BLaER1 treated with 17β-estradiol and CSF1 and Interleukin-3, amounts not matched to agents 10 nM and 100 nM (cell line): ENCODE measurements at regions not wholly inside any gene's neighbourhood (a gene's known extent, or its start where the extent isn't known, plus 50 kb on each side); places are given as distances from the start of the nearest gene placed in this dataset.

Source experiments
- H3K27ac ChIP-seq, 11 experiments: shearing (Covaris generic); formaldehyde crosslinking; 2 replicates each; pipeline ENCODE4 v1.8.1; 2022
- H3K27me3 ChIP-seq, 11 experiments: shearing (Covaris generic); formaldehyde crosslinking; 2 replicates each; pipeline ENCODE4 v1.8.1; 2022
- H3K36me3 ChIP-seq, 11 experiments: shearing (Covaris generic); formaldehyde crosslinking; 2 replicates each; pipeline ENCODE4 v1.8.1; 2022
- H3K4me1 ChIP-seq, 10 experiments: shearing (Covaris generic); formaldehyde crosslinking; 2 replicates each; pipeline ENCODE4 v1.8.1; 2022
- H3K4me2 ChIP-seq, 11 experiments: shearing (Covaris generic); formaldehyde crosslinking; 2 replicates each; pipeline ENCODE4 v1.8.1; 2022
- H3K4me3 ChIP-seq, 10 experiments: shearing (Covaris generic); formaldehyde crosslinking; 2 replicates each; pipeline ENCODE4 v1.8.1; 2022
- H3K9ac ChIP-seq, 11 experiments: shearing (Covaris generic); formaldehyde crosslinking; 2 replicates each; pipeline ENCODE4 v1.8.1; 2022
- H3K9me3 ChIP-seq, 11 experiments: shearing (Covaris generic); formaldehyde crosslinking; replicated peaks in 1 of 11; 2 replicates each; pipeline ENCODE4 v1.8.1; 2022
- H4K20me1 ChIP-seq, 11 experiments: shearing (Covaris generic); formaldehyde crosslinking; 2 replicates each; pipeline ENCODE4 v1.8.1; 2022
- Cebpa-rat ChIP-seq, 11 experiments: shearing (Covaris generic); IDR thresholded peaks; 2 replicates each; pipeline ENCODE4 v1.8.1; 2022

DNA sequence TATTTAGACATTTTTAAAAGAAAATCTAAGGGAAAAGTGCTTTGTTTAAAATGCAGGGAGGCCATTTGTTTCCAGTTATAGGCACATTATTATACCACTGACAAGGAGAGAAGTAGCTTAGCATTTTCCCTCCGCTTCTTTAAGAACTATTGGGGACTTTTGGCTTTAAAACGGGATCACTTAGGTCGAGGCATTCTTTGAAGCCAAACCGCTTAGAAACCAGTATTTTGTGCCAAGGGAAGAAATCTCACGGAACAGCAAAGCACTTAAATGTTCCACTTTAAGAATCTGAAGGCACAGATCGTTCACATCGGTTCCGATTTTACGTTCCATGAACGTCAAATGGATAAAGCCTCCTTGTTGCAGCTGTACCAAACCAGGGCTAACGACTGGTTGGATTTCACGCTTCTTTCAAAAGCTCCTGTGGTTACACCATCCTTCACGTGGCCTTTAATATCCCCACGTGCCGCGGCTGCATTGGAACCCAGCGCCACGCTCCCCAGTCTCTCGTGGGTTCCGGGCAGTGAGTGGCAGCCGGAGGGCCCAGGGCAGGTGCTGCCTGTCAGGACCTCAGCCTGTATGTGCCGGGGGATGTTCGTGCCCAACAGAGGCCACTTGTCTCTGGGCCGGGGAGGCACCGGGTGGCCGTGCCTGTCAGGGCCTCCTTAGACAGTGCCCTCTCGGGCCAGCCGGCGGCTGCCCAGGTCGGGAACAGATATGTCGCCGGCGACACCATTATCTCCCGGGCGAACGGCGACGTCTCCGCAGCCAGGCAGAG, 195.4 kb downstream of the KIF26A start:
- no peak for TF ChIP-seq Cebpa-rat (IDR thresholded peaks at IDR 0.05)
- H3K27ac ChIP-seq: peak overlapping the region in 6 of 11 experiments; percentile 65 to 84 (median 76); a peak in 11 of 22 replicates
- H3K4me1 ChIP-seq: peaks cover 25 to 65% (median 63%) of the 10 kb centered on the region in 10 experiments
- peak overlapping the region; percentile 76 to 94 (median 86) for H3K4me2 ChIP-seq
- H3K9me3 ChIP-seq: peaks cover 46 to 51% (median 49%) of the 10 kb centered on the region in 11 experiments
- H3K4me3 ChIP-seq: no peak overlapping the region
- H3K9ac ChIP-seq: peak overlapping the region in 4 of 11 experiments; percentile 67 to 70 (median 68); a peak in 6 of 22 replicates
- H3K27me3 ChIP-seq: peaks cover 0 to 11% (median 0%) of the 10 kb centered on the region in 11 experiments; a peak in 3 of 22 replicates
- H4K20me1 ChIP-seq: no peaks in the 10 kb centered on the region
- H3K36me3 ChIP-seq: peaks cover 0 to 8% (median 0%) of the 10 kb centered on the region in 11 experiments; a peak in 3 of 22 replicates

DNA sequence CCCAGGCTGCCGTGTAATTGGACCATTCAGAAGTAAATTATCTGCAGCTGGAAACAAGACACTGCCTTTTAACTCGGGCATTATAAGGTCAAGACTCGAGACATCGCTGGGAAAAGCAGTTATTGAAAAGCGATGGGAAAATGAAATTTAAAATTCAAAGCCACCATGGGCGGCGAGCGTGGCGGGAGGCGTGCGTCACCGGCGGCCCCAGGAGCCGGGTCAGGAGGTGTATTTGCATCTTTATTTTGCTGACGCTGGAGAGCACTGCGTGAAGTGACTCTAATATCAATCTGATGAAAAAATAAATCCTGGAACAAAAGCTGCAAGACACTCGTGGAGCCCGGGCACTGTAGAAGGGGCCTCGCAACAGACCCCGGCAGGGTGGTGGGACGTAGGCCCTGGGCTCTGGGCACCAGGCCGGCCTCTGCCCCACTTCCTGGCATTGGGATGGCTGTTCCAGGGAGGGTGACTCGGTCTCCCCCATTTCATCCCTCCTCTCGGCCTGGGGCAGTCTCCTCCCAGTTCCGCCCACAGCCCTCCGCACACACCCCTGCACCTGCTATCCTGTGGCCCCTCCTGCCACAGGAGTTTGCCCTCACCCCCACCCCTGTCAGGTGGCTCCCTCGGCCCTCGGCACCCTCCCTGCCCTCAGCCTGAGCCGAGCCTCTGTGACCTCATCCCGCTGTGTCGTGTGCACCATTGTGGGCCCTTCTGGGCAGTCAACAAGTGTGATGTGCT, 196.2 kb downstream of the KIF26A start:
- Histone ChIP-seq H3K4me1 (peaks cover 25 to 65% (median 63%) of the 10 kb centered on the region in 10 experiments), H3K4me3 (no peak overlapping the region), H3K36me3 (peaks cover 0 to 6% (median 0%) of the 10 kb centered on the region in 11 experiments; a peak in 2 of 22 replicates), H3K9me3 (peaks cover 39 to 43% (median 42%) of the 10 kb centered on the region in 11 experiments), H4K20me1 (no peaks in the 10 kb centered on the region), H3K4me2 (peak overlapping the region in 10 of 11 experiments; percentile 17 to 94 (median 86); a peak in 15 of 22 replicates), H3K27me3 (peaks cover 0 to 11% (median 0%) of the 10 kb centered on the region in 11 experiments; a peak in 3 of 22 replicates), H3K27ac (peak overlapping the region in 4 of 11 experiments; percentile 74 to 84 (median 80); a peak in 5 of 22 replicates), H3K9ac (no peak overlapping the region)
- no peak for TF ChIP-seq Cebpa-rat (IDR thresholded peaks at IDR 0.05)

DNA sequence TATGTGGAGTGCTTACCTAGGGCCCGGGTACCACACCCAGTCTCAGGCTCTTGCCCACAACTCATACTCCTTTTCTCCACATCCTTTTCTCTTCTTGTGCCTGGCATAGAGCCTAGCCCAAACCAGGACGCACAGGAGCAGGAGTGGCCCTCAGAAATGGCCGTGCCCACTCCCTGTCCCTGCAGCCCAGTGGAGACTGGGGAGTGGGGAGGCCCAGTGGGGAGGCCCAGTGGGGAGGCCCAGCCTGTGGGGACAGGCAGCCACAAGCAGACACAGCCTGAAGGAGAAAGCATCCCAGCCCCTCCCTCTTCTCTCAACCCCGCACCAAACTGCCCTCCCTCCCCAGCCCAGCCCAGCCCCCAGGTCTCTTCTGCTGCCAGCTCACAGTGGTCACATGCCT, 196.8 kb downstream of the KIF26A start:
- no peak for TF ChIP-seq Cebpa-rat (IDR thresholded peaks at IDR 0.05)
- Histone ChIP-seq H3K9me3 (peaks cover 33 to 38% (median 36%) of the 10 kb centered on the region in 11 experiments), H3K9ac (no peak overlapping the region), H3K4me3 (no peak overlapping the region), H3K27ac (no peak overlapping the region), H3K27me3 (peaks cover 0 to 11% (median 0%) of the 10 kb centered on the region in 11 experiments; a peak in 3 of 22 replicates), H3K4me1 (peaks cover 25 to 62% (median 61%) of the 10 kb centered on the region in 10 experiments), H3K4me2 (peak overlapping the region in 7 of 11 experiments; percentile 17 to 94 (median 87); a peak in 10 of 22 replicates), H3K36me3 (0 out of 22 replicates have a peak, but pooled peaks cover 0 to under 1% (median 0%) of the 10 kb centered on the region in 11 experiments), H4K20me1 (no peaks in the 10 kb centered on the region)

DNA sequence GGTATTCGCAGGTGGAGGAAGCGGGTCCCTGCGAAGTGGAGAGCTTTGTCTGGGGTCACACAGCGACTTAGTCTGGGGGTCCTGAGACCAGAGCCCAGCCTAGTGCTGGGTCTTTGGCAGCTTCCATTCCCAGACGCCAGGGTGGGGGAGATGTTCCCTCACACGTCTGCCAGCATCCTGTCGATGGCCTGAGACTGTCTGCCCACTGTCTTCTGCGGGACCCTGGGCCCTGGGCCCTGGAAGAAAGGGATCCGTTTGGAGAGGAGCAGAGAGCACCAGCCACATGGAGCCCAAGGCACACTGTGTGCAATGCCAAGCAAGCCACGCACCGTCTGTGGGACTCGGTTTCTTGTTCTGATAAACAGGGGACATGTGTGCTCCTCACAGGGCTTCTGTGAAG, 197.2 kb downstream of the KIF26A start:
- Histone ChIP-seq H3K4me2 (peak overlapping the region in 7 of 11 experiments; percentile 8 to 94 (median 86); a peak in 9 of 22 replicates), H4K20me1 (no peaks in the 10 kb centered on the region), H3K27me3 (peaks cover 0 to 11% (median 0%) of the 10 kb centered on the region in 11 experiments; a peak in 3 of 22 replicates), H3K36me3 (no peaks in the 10 kb centered on the region), H3K4me1 (peaks cover 25 to 58% (median 56%) of the 10 kb centered on the region in 10 experiments), H3K27ac (no peak overlapping the region), H3K9me3 (peaks cover 28 to 33% (median 32%) of the 10 kb centered on the region in 11 experiments), H3K4me3 (no peak overlapping the region), H3K9ac (no peak overlapping the region)
- no peak for TF ChIP-seq Cebpa-rat (IDR thresholded peaks at IDR 0.05)

DNA sequence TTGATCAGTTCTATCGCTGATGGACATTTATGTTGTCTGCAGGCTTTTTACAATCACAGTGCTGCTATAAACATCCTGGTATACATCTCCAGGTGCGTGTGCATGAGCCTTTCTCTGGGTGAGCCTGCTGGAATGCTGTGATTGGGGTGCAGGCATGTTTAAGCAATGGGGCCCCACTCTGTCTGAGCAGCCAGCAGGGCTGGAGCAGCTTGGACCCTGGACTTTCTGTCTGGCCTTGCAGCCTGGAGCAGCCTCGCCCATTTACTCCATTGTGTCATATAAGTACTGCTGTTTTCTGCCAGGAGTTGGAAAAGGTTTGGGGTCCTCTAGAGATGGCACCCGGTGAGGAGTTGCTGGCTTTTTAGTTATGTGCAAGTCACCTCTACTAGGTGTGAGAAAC, 199.0 kb downstream of the KIF26A start:
- H4K20me1 ChIP-seq: no peaks in the 10 kb centered on the region
- H3K36me3 ChIP-seq: no peaks in the 10 kb centered on the region
- H3K4me2 ChIP-seq: no peak overlapping the region
- H3K4me1 ChIP-seq: peaks cover 18 to 40% (median 39%) of the 10 kb centered on the region in 10 experiments
- no peak overlapping the region for H3K27ac ChIP-seq
- H3K9me3 ChIP-seq: peaks cover 16 to 19% (median 17%) of the 10 kb centered on the region in 11 experiments
- H3K27me3 ChIP-seq: peaks cover 0 to 11% (median 0%) of the 10 kb centered on the region in 11 experiments; a peak in 3 of 22 replicates
- TF ChIP-seq Cebpa-rat (IDR thresholded peaks at IDR 0.05): no peak
- H3K4me3 ChIP-seq: no peak overlapping the region
- H3K9ac ChIP-seq: no peak overlapping the region

DNA sequence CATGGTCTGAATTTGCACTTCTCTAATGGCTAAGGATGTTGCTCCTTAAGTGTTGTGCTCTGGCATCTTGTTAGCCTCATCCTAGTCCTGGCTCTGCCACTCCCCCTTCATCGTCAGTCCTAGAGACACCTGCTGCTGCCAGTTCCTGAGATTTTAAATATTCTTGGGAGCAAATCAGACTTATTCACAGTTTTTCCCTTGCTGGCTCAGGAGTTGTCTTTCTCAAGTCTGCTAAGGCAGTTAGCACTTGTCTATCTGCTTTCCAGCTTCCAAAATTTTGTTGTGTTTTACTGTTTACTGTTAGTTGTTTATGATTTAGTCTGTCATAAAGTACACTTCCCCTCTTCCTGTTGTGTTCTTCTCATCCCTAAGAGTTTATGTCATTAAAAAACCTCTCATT, 201.0 kb downstream of the KIF26A start:
- H3K4me3 ChIP-seq: no peak overlapping the region
- H3K4me1 ChIP-seq: peaks cover 0 to 40% (median 39%) of the 10 kb centered on the region in 10 experiments; a peak in 16 of 20 replicates
- no peaks in the 10 kb centered on the region for H3K36me3 ChIP-seq
- peaks cover 16 to 19% (median 17%) of the 10 kb centered on the region in 11 experiments for H3K9me3 ChIP-seq
- no peaks in the 10 kb centered on the region; a peak in 1 of 22 replicates for H4K20me1 ChIP-seq
- no peak overlapping the region for H3K4me2 ChIP-seq
- H3K9ac ChIP-seq: no peak overlapping the region
- no peak for TF ChIP-seq Cebpa-rat (IDR thresholded peaks at IDR 0.05)
- no peaks in the 10 kb centered on the region; a peak in 1 of 22 replicates for H3K27me3 ChIP-seq
- H3K27ac ChIP-seq: no peak overlapping the region

DNA sequence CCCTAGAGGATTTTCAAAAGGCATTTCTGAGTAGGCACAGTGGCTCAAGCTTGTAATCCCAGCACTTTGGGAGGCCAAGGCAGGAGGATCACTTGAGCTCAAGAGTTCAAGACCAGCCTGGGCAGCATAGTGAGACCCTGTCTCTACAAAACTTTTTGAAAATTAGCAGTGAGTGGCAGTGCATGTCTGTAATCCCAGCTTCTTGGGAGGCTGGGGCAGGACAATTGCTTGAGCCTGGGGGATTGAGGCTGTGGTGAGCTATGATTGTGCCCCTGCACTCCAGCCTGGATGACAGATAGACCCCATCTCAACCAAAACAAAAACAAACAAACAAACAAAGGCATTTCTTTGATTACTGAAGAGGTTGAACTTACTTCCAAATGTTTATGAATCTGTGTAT, 201.4 kb downstream of the KIF26A start:
- Histone ChIP-seq H3K36me3 (no peaks in the 10 kb centered on the region), H3K9me3 (peaks cover 16 to 19% (median 17%) of the 10 kb centered on the region in 11 experiments), H3K27me3 (no peaks in the 10 kb centered on the region), H3K4me3 (no peak overlapping the region), H3K4me2 (no peak overlapping the region), H3K9ac (no peak overlapping the region), H3K27ac (no peak overlapping the region), H3K4me1 (peaks cover 0 to 40% (median 36%) of the 10 kb centered on the region in 10 experiments; a peak in 15 of 20 replicates), H4K20me1 (no peaks in the 10 kb centered on the region; a peak in 1 of 22 replicates)
- TF ChIP-seq Cebpa-rat (IDR thresholded peaks at IDR 0.05): no peak

DNA sequence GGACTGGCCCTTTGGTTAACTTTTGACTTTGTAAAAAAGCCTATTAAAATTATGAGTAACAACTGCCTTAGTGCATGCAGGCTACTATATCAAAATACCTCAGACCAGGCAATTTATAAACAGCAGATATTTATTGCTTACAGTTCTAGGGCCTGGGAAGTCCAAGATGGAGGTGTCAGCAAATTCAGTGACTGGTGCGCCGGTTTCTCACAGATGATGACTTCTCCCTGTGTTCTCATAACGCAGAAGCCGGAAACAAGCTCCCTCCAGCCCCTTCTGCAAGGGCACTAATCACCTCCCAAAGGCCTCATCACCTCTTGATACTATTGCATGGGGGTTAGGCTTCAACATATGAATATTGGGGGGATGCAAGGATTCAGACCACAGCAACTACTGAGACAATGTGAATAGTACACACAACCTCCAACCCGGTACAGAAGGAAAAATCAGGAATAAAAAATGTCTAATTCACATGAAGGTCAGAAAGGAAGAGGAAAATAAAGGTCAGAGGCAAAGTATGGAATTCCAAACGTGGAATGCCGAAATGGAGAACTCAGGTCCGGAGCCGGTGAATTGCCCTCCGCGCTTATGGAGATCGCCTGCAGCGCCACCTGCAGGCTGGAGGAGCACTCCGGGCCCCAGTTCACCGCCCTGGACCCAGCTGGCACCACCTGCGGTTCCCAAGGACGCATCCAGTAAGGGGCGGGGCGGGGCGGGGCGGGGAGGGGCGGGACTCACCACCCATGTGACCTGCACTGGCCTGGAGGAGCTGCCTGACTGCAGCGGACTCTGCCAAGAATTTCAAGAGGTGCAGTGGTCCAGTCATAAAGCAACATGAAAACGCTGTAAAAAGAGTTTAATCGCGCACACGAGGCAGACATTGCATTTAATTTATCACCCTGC, 203.4 kb downstream of the KIF26A start:
- no peaks in the 10 kb centered on the region for H3K36me3 ChIP-seq
- peaks cover 0 to 12% (median 0%) of the 10 kb centered on the region in 11 experiments; a peak in 1 of 22 replicates for H4K20me1 ChIP-seq
- no peak overlapping the region for H3K27ac ChIP-seq
- no peak overlapping the region for H3K4me3 ChIP-seq
- H3K4me2 ChIP-seq: no peak overlapping the region
- no peak overlapping the region for H3K9ac ChIP-seq
- no peaks in the 10 kb centered on the region for H3K27me3 ChIP-seq
- H3K9me3 ChIP-seq: peaks cover 16 to 19% (median 17%) of the 10 kb centered on the region in 11 experiments
- H3K4me1 ChIP-seq: peaks cover 0 to 45% (median 32%) of the 10 kb centered on the region in 10 experiments; a peak in 15 of 20 replicates
- TF ChIP-seq Cebpa-rat (IDR thresholded peaks at IDR 0.05): no peak
